ENCODE measurements at regions not wholly inside any gene's neighbourhood (a gene's known extent, or its start where the extent isn't known, plus 50 kb on each side); places are given as distances from the start of the nearest gene placed in this dataset.

GRCh38 chr12:43638806-43639205, 86.8 kb upstream of the ADAMTS20 start:
- ATAC-seq: no peak
- H3K9me3 ChIP-seq (ENCODE audit: control insufficient read depth in 1 of 2, insufficient read depth in 1 of 2, low read depth in 1 of 2, low read length in 2 of 2): no peaks in the 10 kb centered on the region
- H3K4me1 ChIP-seq (ENCODE audit: control insufficient read depth in 1 of 2, insufficient read depth in 2 of 2, low read length in 2 of 2): no peaks in the 10 kb centered on the region
- no peaks in the 10 kb centered on the region for H3K27me3 ChIP-seq (ENCODE audit: insufficient read depth, low read length)
- RAD21 ChIA-PET (ENCODE audit: low non-redundant PET in 1 of 2, low total read pairs in 2 of 2, uncharacterized antibody in 2 of 2, unreplicated experiment in 2 of 2): no interaction called here
- CTCF ChIA-PET: no interaction called here
- H3K36me3 ChIP-seq (ENCODE audit: control insufficient read depth in 1 of 2, insufficient read depth in 2 of 2, low read length in 2 of 2): no peaks in the 10 kb centered on the region
- no TSS peak for BruUV-seq (replicated peaks)
- POLR2A ChIA-PET: no interaction called here
- no peak overlapping the region for H3K27ac ChIP-seq (ENCODE audit: low read depth, low read length)
- TF ChIP-seq TCF7L2 (IDR thresholded peaks at IDR 0.05; ENCODE audit: borderline replicate concordance, extremely low read depth, insufficient read depth, insufficient read length) (no peak), ZBTB33 (IDR thresholded peaks at IDR 0.05; ENCODE audit: extremely low read depth, insufficient replicate concordance, low read length) (no peak), SIN3A (IDR thresholded peaks at IDR 0.05; ENCODE audit: low read depth) (no peak), CBX3 (IDR thresholded peaks at IDR 0.05; ENCODE audit: low read depth) (no peak), EZH2phosphoT487 (IDR thresholded peaks at IDR 0.05; ENCODE audit: borderline replicate concordance) (no peak), POLR2AphosphoS5 (IDR thresholded peaks at IDR 0.05; ENCODE audit: low read depth, low read length) (no peak)
- H2AFZ ChIP-seq (ENCODE audit: low read depth, low read length, poor library complexity, severe bottlenecking): no peak overlapping the region
- H4K20me1 ChIP-seq (ENCODE audit: insufficient read depth): no peaks in the 10 kb centered on the region
- DNase-seq (ENCODE audit: low read depth, low spot score): no peak
- no peak overlapping the region for H3K4me2 ChIP-seq (ENCODE audit: low read length)
- intact Hi-C loops (cut with micrococcal nuclease): no loop called here
- H3K79me2 ChIP-seq (ENCODE audit: insufficient read depth, low read length): no peaks in the 10 kb centered on the region
- no peak overlapping the region for H3K9ac ChIP-seq (ENCODE audit: low read length)
- no peak overlapping the region for H3K4me3 ChIP-seq (replicated peaks in 1 of 2; ENCODE audit: low read depth in 1 of 2, low read length in 2 of 2)
- no peaks in the 10 kb centered on the region for H3K9me2 ChIP-seq (ENCODE audit: insufficient read depth)

- no peak overlapping the region for H3K9ac ChIP-seq (ENCODE audit: low read length)
- no peaks in the 10 kb centered on the region for H3K4me1 ChIP-seq (ENCODE audit: control insufficient read depth in 1 of 2, insufficient read depth in 2 of 2, low read length in 2 of 2)
- CTCF ChIA-PET: no interaction called here
- no peaks in the 10 kb centered on the region for H3K27me3 ChIP-seq (ENCODE audit: insufficient read depth, low read length)
- POLR2A ChIA-PET: no interaction called here
- H3K79me2 ChIP-seq (ENCODE audit: insufficient read depth, low read length): no peaks in the 10 kb centered on the region
- H3K27ac ChIP-seq (ENCODE audit: low read depth, low read length): no peak overlapping the region
- DNase-seq (ENCODE audit: low read depth, low spot score) (no peak), ATAC-seq (no peak)
- no peak overlapping the region for H3K4me3 ChIP-seq (replicated peaks in 1 of 2; ENCODE audit: low read depth in 1 of 2, low read length in 2 of 2)
- H3K4me2 ChIP-seq (ENCODE audit: low read length): no peak overlapping the region
- H3K36me3 ChIP-seq (ENCODE audit: control insufficient read depth in 1 of 2, insufficient read depth in 2 of 2, low read length in 2 of 2): no peaks in the 10 kb centered on the region
- no TSS peak for BruUV-seq (replicated peaks)
- no peak for TF ChIP-seq SRF (IDR thresholded peaks at IDR 0.05; ENCODE audit: low read depth)
- no peak for TF ChIP-seq YY1 (IDR thresholded peaks at IDR 0.05; ENCODE audit: extremely low read depth, insufficient replicate concordance, low read depth, low read length)
- H4K20me1 ChIP-seq (ENCODE audit: insufficient read depth): no peaks in the 10 kb centered on the region
- intact Hi-C loops (cut with micrococcal nuclease): no loop called here
- no peak overlapping the region for H2AFZ ChIP-seq (ENCODE audit: low read depth, low read length, poor library complexity, severe bottlenecking)
- no peaks in the 10 kb centered on the region for H3K9me2 ChIP-seq (ENCODE audit: insufficient read depth)
- RAD21 ChIA-PET (ENCODE audit: low non-redundant PET in 1 of 2, low total read pairs in 2 of 2, uncharacterized antibody in 2 of 2, unreplicated experiment in 2 of 2): no interaction called here
- H3K9me3 ChIP-seq (ENCODE audit: control insufficient read depth in 1 of 2, insufficient read depth in 1 of 2, low read depth in 1 of 2, low read length in 2 of 2): no peaks in the 10 kb centered on the region
Observed at GRCh38 chr12:43636725-43637463, 84.9 kb upstream of the ADAMTS20 start.

All from HCT116 (cell line).